GM18511 (cell line): ENCODE measurements at regions not wholly inside any gene's neighbourhood (a gene's known extent, or its start where the extent isn't known, plus 50 kb on each side); places are given as distances from the start of the nearest gene placed in this dataset.

ENCODE experiments used
- ATAC-seq: cut with Tn5 transposase; IDR thresholded peaks from one replicate; pipeline ENCODE4 v1.9.1; 2021; ENCODE audit warnings: mild to moderate bottlenecking, moderate library complexity; ENCODE audit not compliant: unreplicated experiment

DNA sequence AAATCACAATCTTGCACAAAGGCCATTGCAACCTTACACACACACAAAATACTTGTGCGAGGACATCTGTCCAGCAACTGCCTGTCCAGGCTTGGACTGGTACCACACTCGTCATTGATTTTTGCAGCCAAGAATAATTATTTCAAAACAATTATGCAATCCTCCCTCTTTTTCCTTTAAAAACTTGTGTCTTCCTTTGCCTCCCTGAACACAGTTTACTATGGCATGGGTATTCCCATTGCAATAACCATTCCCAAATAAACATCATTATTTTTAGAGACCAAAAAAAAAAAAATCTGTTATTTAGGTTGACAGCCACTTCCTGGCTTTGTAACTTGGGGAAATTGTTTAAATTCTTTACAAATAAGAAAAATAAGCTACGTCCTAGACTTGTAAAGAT lies 54.0 kb downstream of the C11orf91 start:
- ATAC-seq, result no peak

DNA sequence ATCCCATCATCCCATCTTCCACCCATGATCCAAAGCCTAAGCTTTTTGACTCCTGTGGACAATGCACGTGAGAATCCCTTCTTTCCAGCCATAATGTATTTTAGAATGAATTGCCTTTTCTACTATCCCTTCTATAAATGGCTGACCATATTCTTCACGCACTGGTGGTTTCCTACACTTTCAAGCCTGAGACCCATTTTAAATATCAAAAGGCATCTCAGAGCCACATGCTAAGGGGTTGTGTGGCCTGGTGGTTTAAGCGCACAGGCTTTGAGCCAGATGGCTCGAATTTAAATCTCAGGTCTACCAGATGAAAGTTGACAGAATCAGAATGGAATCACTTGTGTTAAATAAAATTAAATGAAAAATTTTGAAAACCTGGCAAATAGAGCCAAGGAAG lies 54.5 kb downstream of the C11orf91 start:
- no peak for ATAC-seq

GRCh38 chr11:33645686-33646085 lies 54.9 kb downstream of the C11orf91 start:
- ATAC-seq, result no peak

GRCh38 chr11:33643167-33643824 lies 57.3 kb downstream of the C11orf91 start:
- ATAC-seq, result no peak

GRCh38 chr11:33642461-33643166 lies 58.0 kb downstream of the C11orf91 start:
- ATAC-seq, result no peak

DNA sequence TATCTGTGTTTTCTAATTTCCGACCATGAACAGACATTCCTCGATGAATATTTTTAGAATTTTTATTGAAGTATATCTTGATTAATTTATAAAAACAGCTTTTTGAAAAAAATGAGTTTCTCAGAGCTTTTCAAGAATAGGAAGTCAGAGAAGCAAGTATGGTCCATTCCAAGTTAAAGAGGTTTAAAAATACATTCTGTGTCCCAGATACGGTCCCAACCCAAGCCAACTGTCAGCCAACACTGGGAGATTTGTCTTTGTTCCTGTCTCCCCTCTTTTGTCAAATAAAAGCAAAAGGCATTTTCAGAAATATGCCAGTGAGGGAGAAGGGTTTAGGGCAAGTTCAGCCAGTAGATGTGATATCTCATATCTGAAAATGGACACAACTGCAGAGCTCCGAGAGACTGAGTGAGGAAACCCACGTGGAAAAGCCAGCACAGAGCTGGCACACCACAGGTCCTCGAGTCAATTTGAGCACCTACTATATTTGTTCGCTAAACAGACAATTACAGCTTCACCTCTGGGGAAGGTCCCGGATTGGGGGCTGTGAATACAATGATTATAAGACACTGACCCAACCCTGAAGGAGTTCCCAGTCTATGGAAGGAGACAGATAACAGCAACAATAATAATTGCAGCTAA lies 59.8 kb downstream of the C11orf91 start:
- ATAC-seq, result no peak

DNA sequence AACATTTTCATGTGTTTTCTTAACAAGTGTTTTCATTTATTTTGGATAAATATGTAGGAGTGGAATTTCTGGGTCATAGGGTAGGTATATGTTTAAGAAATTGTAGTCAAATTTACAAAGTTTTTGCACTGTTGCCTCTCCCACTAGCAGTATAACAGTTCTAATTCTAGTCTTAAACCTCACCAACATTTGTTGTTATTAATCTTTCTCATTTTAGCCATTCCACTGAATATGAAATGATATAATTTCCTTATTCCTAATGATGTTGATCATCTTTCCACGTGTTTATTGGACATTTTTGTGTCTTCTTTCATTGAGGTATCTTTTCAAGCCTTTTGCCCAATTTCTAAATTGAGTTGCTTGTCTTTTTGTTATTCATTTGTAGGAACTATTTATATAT lies 62.0 kb downstream of the C11orf91 start:
- ATAC-seq, result no peak

- ATAC-seq, result no peak
Observed at GRCh38 chr11:33636104-33636503, 64.5 kb downstream of the C11orf91 start.

DNA sequence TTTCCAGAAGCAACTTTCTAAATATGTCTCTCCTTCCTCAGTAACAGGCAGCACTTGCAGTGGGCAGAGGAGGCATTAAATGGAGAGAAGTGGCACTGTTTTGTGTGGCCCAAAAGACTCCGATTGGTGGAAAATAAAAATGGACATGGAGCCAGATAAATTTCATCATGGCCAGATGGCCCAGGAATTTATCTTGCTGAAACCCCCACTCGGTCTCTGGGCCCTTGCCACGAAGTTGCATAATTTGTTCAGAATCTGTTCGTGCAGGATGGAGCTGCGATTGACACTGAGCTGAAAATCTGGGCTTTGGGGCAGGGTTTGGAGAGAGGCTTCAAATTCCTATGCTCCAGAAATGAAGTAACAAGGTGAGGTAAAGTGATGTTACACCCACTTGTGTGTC lies 65.5 kb downstream of the C11orf91 start:
- ATAC-seq, result no peak

DNA sequence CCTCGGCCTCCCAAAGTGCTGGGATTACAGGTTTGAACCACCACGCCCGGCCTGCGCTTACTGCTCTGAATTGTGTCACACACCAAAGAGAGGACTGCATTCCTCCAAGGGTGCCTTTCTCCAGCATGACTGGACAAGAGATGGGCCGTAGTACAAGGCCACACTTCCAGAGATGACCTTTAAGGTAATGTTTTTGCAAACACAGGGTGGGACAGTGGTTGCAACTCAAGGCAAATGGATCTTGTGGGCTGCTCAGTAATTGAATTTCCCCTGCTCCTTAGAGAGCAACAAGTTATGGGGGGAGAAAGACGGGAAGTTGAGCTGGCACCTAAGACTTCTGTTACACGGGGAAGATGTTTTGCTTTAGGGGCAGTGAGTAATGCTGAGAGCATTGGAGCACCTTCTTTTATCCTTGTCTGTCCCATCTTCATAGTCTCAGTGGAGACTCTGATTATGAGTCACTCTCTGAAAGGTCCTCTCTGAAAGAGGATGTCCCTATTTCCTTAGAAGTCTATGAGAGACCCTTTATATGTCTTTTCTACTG lies 66.3 kb downstream of the C11orf91 start:
- no peak for ATAC-seq

DNA sequence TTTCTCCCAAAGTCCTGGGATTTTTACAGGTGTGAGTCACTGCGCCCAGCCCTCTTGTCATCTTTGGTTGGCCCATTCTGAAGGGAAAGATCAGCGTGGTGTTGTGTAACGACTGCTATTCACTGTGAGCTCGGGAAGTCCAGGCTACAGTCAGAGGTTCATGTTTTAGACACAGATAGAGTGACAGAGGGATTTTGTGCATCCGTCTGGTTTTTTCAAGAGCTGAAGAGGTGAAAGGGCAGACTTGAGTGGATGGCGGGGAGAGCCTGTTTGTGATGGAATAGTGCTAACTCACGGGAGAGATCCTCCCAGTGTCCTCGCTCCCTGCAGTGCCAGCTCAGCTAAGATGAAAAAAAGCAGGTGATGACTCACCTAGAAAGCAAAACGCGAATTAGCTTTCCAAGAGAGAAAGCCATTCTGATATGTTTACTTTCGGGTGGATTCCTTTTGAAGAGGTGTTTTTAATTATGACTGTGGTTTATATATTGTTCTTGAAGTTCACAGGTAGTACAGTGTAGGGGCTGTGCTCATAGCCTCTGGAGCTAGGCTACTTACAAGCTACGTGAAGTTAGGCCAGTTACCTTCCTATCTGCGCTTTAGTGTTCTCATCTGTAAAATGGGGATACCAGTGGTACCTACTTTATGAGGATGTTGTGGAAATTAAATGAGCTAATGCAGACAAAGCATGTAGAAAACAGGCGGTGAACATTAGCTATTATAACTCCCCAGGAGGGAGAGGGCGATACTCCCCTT lies 67.2 kb downstream of the C11orf91 start:
- no peak for ATAC-seq

DNA sequence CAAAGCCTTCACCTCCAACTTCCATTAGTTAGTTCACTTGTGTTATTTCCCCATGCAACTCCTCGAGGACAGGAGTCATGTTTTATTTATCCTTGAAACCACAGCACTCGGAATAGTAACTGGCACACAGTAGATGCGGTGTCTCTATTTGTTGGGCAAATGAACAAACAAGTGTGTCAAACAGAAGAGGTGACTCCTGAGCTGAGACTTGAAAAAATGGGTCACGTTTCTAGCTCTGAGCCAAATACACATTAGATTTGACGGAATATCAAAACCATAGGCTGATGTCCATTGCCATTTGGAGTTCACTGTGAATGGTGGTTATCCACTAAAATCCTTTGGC lies 68.9 kb downstream of the C11orf91 start:
- ATAC-seq, result no peak

- ATAC-seq, result no peak
Observed at GRCh38 chr11:33630936-33631748, 69.5 kb downstream of the C11orf91 start.

DNA sequence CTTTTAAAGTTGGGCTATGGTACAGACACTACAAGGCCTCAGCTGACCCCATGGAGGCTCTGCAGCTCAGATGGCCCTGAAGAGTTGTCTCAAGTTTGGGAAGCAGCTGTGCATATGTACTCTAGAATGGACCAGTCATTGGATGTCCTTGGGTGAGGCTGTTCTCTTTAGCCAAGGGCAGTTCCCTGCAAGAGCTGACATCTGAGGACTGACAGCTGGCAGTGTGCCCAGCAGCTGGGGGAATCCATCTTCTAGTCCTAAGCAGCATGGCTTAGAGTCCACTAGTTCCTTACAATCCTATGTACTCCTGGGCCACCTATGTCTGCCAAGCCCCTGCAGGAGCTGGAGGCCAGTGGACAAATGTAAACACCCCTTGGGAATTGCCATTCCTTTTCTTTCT lies 76.5 kb downstream of the C11orf91 start:
- no peak for ATAC-seq

DNA sequence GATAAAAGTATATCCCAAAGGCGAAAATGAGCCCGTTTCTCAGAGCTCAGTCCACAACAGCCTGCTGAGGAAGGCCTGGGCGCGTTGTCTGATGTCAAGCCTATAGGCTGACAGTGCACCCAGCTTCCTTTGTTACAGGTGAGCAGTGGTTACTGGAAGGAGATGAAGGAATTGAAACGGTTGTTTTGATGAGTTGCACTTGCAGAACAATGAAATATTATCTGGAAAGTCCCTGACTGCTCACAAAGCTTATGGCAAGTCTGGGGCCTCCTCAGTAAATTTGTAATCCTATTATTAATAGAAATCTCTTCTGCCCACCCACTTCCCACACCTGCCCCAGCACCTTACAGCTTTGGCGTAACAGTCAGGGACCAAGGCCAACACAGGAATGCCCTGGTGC lies 77.8 kb downstream of the C11orf91 start:
- ATAC-seq, result peak; percentile 77

GRCh38 chr11:33622186-33622585 lies 78.4 kb downstream of the C11orf91 start:
- ATAC-seq, result peak; percentile 37

- ATAC-seq, result no peak
Observed at GRCh38 chr11:33620423-33621171, 80.0 kb downstream of the C11orf91 start.

- ATAC-seq, result no peak
Observed at GRCh38 chr11:33618956-33619355, 81.7 kb downstream of the C11orf91 start.

GRCh38 chr11:33618351-33618710 lies 82.3 kb downstream of the C11orf91 start:
- ATAC-seq, result no peak
